Colonic mucosa (tissue), 4 donors: ENCODE measurements at regions not wholly inside any gene's neighbourhood (a gene's known extent, or its start where the extent isn't known, plus 50 kb on each side); places are given as distances from the start of the nearest gene placed in this dataset.
"Not testable (repeated sequence)": the region's sequence is repeated elsewhere in the genome, so short reads cannot be mapped to it uniquely, and the experiment has no call there.

Experiments
- DNase-seq: peaks from one replicate; pipeline ENCODE4 v3.0.0-alpha.2; 2020
- H3K27ac ChIP-seq: fragments of 200-600 bp; one replicate; pipeline ENCODE4 v1.8.0; 2021
- H3K27me3 ChIP-seq: fragments of 200-600 bp; one replicate; pipeline ENCODE4 v1.8.0; 2021
- H3K36me3 ChIP-seq: fragments of 200-600 bp; one replicate; pipeline ENCODE4 v1.8.0; 2021
- H3K4me1 ChIP-seq: fragments of 200-600 bp; one replicate; pipeline ENCODE4 v1.8.0; 2021; ENCODE audit warnings: mild to moderate bottlenecking
- H3K4me3 ChIP-seq: fragments of 200-600 bp; one replicate; pipeline ENCODE4 v1.8.0; 2021
- H3K9ac ChIP-seq, 2 donors: one replicate each; pipeline ENCODE4 v1.7.0; 2013; ENCODE audit warnings: control low read depth in 2 of 2, low read depth in 2 of 2, low read length in 2 of 2
- H3K9me3 ChIP-seq: fragments of 200-600 bp; one replicate; pipeline ENCODE4 v1.8.0; 2021
- CTCF ChIP-seq: fragments of 200-600 bp; IDR thresholded peaks from one replicate; pipeline ENCODE4 v1.8.0; 2022; ENCODE audit warnings: antibody characterized with exemption, mild to moderate bottlenecking
- intact Hi-C: fragments of 100-400 bp; cut with DNase I; formaldehyde crosslinking; loops from one replicate; pipeline ENCODE4 v1.14.1; 2022
- donor health status: healthy.
- donor health status: DM: no; HTN: no; CAD: no.
- donor health status: DM: no; HTN: no; CAD: no.

- no peaks in the 10 kb centered on the region for H3K36me3 ChIP-seq
Observed at GRCh38 chr2:150209746-150210145, 277.7 kb downstream of the RND3 start.

GRCh38 chr2:150208689-150209088 is 278.8 kb downstream of the RND3 start:
- no peak for DNase-seq
- H3K36me3 ChIP-seq = no peaks in the 10 kb centered on the region
- no peak overlapping the region for H3K9ac ChIP-seq
- H3K4me1 ChIP-seq = no peaks in the 10 kb centered on the region
- H3K9me3 ChIP-seq = no peaks in the 10 kb centered on the region
- H3K27me3 ChIP-seq = no peaks in the 10 kb centered on the region
- intact Hi-C loops = no loop called here
- TF ChIP-seq CTCF = no peak
- H3K4me3 ChIP-seq = no peak overlapping the region
- H3K27ac ChIP-seq = no peak overlapping the region

More at GRCh38 chr2:150209746-150210145, 277.7 kb downstream of the RND3 start:
- no peaks in the 10 kb centered on the region for H3K27me3 ChIP-seq
- no peak overlapping the region for H3K9ac ChIP-seq
- TF ChIP-seq CTCF = no peak
- intact Hi-C loops = no loop called here
- no peaks in the 10 kb centered on the region for H3K9me3 ChIP-seq
- DNase-seq = no peak
- H3K27ac ChIP-seq = no peak overlapping the region
- H3K4me3 ChIP-seq = no peak overlapping the region
- H3K4me1 ChIP-seq = no peaks in the 10 kb centered on the region

- Histone ChIP-seq H3K36me3 (no peaks in the 10 kb centered on the region), H3K27ac (no peak overlapping the region), H3K4me3 (no peak overlapping the region), H3K27me3 (no peaks in the 10 kb centered on the region), H3K9me3 (no peaks in the 10 kb centered on the region), H3K4me1 (no peaks in the 10 kb centered on the region), H3K9ac (no peak overlapping the region)
- intact Hi-C loops = no loop called here
- DNase-seq = no peak
- TF ChIP-seq CTCF = no peak
Observed at GRCh38 chr2:150207979-150208378, 279.5 kb downstream of the RND3 start.

GRCh38 chr2:150204451-150204850 is 283.0 kb downstream of the RND3 start:
- H3K9me3 ChIP-seq = no peaks in the 10 kb centered on the region
- intact Hi-C loops = no loop called here

GRCh38 chr2:150194816-150195215 is 292.7 kb downstream of the RND3 start:
- H3K9ac ChIP-seq, H3K4me1 ChIP-seq, H3K4me3 ChIP-seq, H3K27me3 ChIP-seq, H3K27ac ChIP-seq, H3K9me3 ChIP-seq, DNase-seq, intact Hi-C loops, H3K36me3 ChIP-seq: not testable (repeated sequence)

More at GRCh38 chr2:150204451-150204850, 283.0 kb downstream of the RND3 start:
- no peak for TF ChIP-seq CTCF
- no peak overlapping the region for H3K4me3 ChIP-seq
- H3K36me3 ChIP-seq = no peaks in the 10 kb centered on the region
- no peak overlapping the region for H3K9ac ChIP-seq
- H3K4me1 ChIP-seq = no peaks in the 10 kb centered on the region
- no peak overlapping the region for H3K27ac ChIP-seq
- H3K27me3 ChIP-seq = no peaks in the 10 kb centered on the region
- DNase-seq = no peak

- no peak overlapping the region for H3K4me3 ChIP-seq
- no peaks in the 10 kb centered on the region for H3K36me3 ChIP-seq
- H3K9ac ChIP-seq = no peak overlapping the region
- TF ChIP-seq CTCF = no peak
- intact Hi-C loops = no loop called here
- H3K27ac ChIP-seq = no peak overlapping the region
- H3K27me3 ChIP-seq = no peaks in the 10 kb centered on the region
- H3K4me1 ChIP-seq = no peaks in the 10 kb centered on the region
- H3K9me3 ChIP-seq = no peaks in the 10 kb centered on the region
- DNase-seq = no peak
Observed at GRCh38 chr2:150192701-150193100, 294.8 kb downstream of the RND3 start.
